Heart left ventricle (tissue), 16 donors: ENCODE measurements at regions not wholly inside any gene's neighbourhood (a gene's known extent, or its start where the extent isn't known, plus 50 kb on each side); places are given as distances from the start of the nearest gene placed in this dataset.
A peak's percentile ranks its signal among the peaks of the same experiment; 100 is the strongest.

Experiments
- ATAC-seq, 4 donors: fragments of 200-7000 bp; cut with Tn5 transposase; one replicate each; pipeline ENCODE4 v1.9.1; 2020 to 2022; ENCODE audit warnings: moderate library complexity in 4 of 4, mild to moderate bottlenecking in 3 of 4, moderate number of reproducible peaks in 1 of 4
- DNase-seq, 5 donors: peaks; one replicate each; pipeline ENCODE4 v3.0.0-alpha.2; 2020
- H3K27ac ChIP-seq, 12 donors: fragments of 200-600 bp; sonication (generic) in 4 of 12; one replicate each; pipeline versions ENCODE4 v1.5.0 to v1.8.0; 2016 to 2022; ENCODE audit warnings: mild to moderate bottlenecking in 2 of 12
- H3K27me3 ChIP-seq, 9 donors: fragments of 200-600 bp; sonication (generic) in 2 of 9; one replicate each; pipeline versions ENCODE4 v1.5.1 to v1.8.0; 2016 to 2022; ENCODE audit warnings: mild to moderate bottlenecking in 3 of 9
- H3K36me3 ChIP-seq, 9 donors: fragments of 200-600 bp; sonication (generic) in 2 of 9; one replicate each; pipeline versions ENCODE4 v1.5.0 to v1.8.0; 2018 to 2022; ENCODE audit warnings: mild to moderate bottlenecking in 2 of 9
- H3K4me1 ChIP-seq, 12 donors: fragments of 200-600 bp; sonication (generic) in 4 of 12; one replicate each; pipeline versions ENCODE4 v1.5.0 to v1.8.0; 2016 to 2022; ENCODE audit warnings: mild to moderate bottlenecking in 3 of 12
- H3K4me3 ChIP-seq, 12 donors: fragments of 200-600 bp; sonication (generic) in 4 of 12; one replicate each; pipeline versions ENCODE4 v1.5.0 to v1.8.0; 2017 to 2022; ENCODE audit warnings: mild to moderate bottlenecking in 9 of 12, moderate library complexity in 4 of 12
- H3K9me3 ChIP-seq, 12 donors: fragments of 200-600 bp; sonication (generic) in 4 of 12; one replicate each; pipeline versions ENCODE4 v1.5.0 to v1.8.0; 2016 to 2022; ENCODE audit warnings: mild to moderate bottlenecking in 1 of 12
- POLR2A ChIP-seq, 2 donors: fragments of 450-650 bp; IDR thresholded peaks; one replicate each; pipeline ENCODE4 v1.6.1; 2017; ENCODE audit warnings: antibody characterized with exemption in 2 of 2, mild to moderate bottlenecking in 2 of 2, moderate library complexity in 2 of 2
- WGBS, 4 donors: extraction: QIAGEN DNeasy Blood & Tissue Kit in 2 of 4; methylation state at CpG; one replicate each; pipeline versions ENCODE4 v1.1.5 to v1.1.7; 2013 to 2018; 5-methylcytosine and 5-hydroxymethylcytosine counted together
- intact Hi-C, 10 donors: fragments of 100-400 bp; cut with DNase I; formaldehyde crosslinking; loops; one replicate each; pipeline versions ENCODE4 v1.11.1 to v1.14.2; 2022
- TF ChIP-seq, protein P1 (sequence below), 12 donors: fragments of 200-600 bp; sonication (generic) in 4 of 12; IDR thresholded peaks; one replicate each; pipeline versions ENCODE4 v1.5.0 to v1.8.0; 2018 to 2022; ENCODE audit warnings: antibody characterized with exemption in 12 of 12, mild to moderate bottlenecking in 5 of 12
- donor health status: ischemic (EF 13 %, LVEDD 7.1; RV severe dilation, severe dysfunction).
- donor health status: healthy with polysubstance abuse.
- donor health status: DM: no; HTN: yes; CAD: no.
- donor health status: DM: no; HTN: no; CAD: no.
- donor health status: ischemic (EF 25% LVEDD 6.9; RV normal size, moderate dysfunction).
- donor health status: ischemic (EF 25% LVEDD 5.7; RV mildly dilated, moderate dysfunction).
- donor health status: healthy.
- donor health status: DM: yes; HTN: yes; CAD: no.
- donor health status: ischemic (EF 35%, LVEDD 5.7; RV mildly dilated, moderate dysfunction).
- donor health status: nonischemic (EF 11% LVEDD 7.7; RV severe dilation, severe dysfunction).
- donor health status: DM: yes; HTN: yes; CAD: no.
- donor health status: PGD.
- donor health status: ischemic (EF 29% LVEDD 5.4; RV normal size, mild dysfunction).
- donor health status: nonischemic (EF 23%, LVEDD 6.1; RV moderate dilation, normal function).

DNA sequence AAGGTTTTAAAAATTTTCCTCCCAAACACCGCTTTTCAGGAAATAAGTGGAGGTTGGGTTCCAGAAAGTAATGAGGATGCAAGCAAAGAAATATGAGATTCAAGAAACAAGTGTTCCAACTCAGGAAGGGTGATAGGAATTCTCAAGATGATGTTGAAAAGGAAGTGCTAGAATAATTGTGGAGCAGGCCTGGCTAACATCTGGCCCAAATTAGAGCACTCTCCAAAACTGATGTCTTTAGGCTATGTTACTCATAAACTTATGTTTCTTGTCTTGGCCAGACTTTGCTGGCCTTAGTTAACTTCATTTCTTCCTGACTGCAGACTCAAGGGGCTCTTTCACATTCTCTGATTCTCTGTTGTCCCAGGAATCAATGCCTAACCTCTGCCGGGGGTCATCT, 116.3 kb downstream of the TMTC3 start:
- H3K9me3 ChIP-seq, result no peaks in the 10 kb centered on the region
- intact Hi-C loops, result no loop called here
- no peaks in the 10 kb centered on the region for H3K36me3 ChIP-seq
- ATAC-seq, result no peak
- H3K27ac ChIP-seq, result no peak overlapping the region
- no peak for DNase-seq
- H3K27me3 ChIP-seq, result no peaks in the 10 kb centered on the region
- H3K4me3 ChIP-seq, result no peak overlapping the region
- 80 to 88% (median 86%) methylated on average over 2 of the region's 2 CpGs for WGBS, 4 donors
- TF ChIP-seq POLR2A (IDR thresholded peaks at IDR 0.05), result no peak
- TF ChIP-seq, protein P1, sequence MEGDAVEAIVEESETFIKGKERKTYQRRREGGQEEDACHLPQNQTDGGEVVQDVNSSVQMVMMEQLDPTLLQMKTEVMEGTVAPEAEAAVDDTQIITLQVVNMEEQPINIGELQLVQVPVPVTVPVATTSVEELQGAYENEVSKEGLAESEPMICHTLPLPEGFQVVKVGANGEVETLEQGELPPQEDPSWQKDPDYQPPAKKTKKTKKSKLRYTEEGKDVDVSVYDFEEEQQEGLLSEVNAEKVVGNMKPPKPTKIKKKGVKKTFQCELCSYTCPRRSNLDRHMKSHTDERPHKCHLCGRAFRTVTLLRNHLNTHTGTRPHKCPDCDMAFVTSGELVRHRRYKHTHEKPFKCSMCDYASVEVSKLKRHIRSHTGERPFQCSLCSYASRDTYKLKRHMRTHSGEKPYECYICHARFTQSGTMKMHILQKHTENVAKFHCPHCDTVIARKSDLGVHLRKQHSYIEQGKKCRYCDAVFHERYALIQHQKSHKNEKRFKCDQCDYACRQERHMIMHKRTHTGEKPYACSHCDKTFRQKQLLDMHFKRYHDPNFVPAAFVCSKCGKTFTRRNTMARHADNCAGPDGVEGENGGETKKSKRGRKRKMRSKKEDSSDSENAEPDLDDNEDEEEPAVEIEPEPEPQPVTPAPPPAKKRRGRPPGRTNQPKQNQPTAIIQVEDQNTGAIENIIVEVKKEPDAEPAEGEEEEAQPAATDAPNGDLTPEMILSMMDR (IDR thresholded peaks at IDR 0.05), result no peak
- H3K4me1 ChIP-seq, result no peaks in the 10 kb centered on the region

DNA sequence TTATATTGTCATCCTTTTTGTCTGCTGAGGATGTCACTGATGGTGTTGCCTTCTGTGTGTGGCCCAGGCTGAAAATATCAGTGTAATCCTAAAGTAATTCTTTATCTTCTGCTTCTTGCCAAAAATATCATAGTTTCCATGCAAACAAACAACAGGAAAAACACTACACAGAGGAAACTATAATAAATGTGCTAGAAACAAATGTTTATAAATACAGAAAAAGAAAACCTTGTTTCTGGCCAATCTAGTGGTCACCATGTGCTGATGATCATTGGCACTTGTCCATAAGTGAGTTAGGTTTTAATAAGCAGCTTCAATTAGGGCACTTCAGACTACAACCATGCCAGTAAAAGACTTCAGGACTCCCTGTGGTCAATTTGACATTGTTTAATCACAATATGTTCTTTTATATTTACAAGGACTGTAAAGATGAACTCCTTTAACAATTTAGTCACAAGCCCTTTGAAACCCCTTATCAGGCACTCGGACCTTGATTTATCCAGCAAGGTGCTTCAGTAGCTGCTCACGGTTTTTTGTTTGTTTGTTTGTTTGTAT, 124.8 kb downstream of the TMTC3 start:
- no peak overlapping the region for H3K4me3 ChIP-seq
- H3K27ac ChIP-seq, result peak overlapping the region in 1 of 12 donors; percentile 32
- TF ChIP-seq, protein P1 (IDR thresholded peaks at IDR 0.05), result no peak
- TF ChIP-seq POLR2A (IDR thresholded peaks at IDR 0.05), result no peak
- H3K27me3 ChIP-seq, result no peaks in the 10 kb centered on the region
- intact Hi-C loops, result no loop called here
- no peaks in the 10 kb centered on the region for H3K4me1 ChIP-seq
- ATAC-seq (no peak), DNase-seq (no peak)
- WGBS, 4 donors, result 73 to 85% (median 83%) methylated on average over 2 of the region's 2 CpGs
- H3K9me3 ChIP-seq, result no peaks in the 10 kb centered on the region
- no peaks in the 10 kb centered on the region for H3K36me3 ChIP-seq

DNA sequence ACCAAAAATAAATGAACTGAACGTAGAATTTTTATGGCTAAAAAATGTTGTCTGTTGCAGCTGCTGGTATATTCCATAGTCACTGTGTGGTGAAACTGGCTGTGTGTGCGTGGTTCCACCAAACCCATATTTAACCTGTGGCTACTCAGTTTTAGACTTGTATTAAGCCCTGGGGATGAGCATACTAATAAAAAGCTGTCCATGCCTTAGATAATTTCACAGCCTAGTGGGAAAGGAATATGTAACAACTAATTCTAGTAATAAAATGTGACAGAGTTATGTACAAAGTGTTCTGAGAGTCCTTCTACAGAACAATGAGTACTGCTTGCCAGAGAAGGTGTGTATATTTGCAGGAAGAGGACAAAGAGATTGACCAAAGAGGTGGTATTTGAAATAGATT, 125.5 kb downstream of the TMTC3 start:
- WGBS, 4 donors, result 77 to 89% (median 87%) methylated on average over 2 of the region's 2 CpGs

DNA sequence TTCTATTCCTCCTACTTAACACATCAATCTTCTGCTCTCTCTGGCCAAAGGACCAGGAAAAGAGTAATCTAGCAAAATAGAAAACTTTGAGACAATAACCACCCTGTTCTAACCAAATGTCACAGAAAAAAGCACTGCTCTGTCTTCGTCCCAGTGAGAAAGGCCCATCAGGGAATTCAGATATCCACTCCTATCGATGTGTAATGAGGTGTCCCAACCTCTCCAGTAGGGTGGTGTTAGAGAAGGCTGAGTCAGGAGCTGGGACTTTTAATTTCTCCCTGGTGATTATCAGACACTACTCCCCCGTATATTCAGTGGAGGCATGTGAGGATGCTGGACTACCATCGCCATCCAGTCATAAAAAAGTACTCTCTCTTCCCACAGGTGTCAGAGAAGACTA, 130.3 kb downstream of the TMTC3 start:
- TF ChIP-seq, protein P1 (IDR thresholded peaks at IDR 0.05), result no peak
- TF ChIP-seq POLR2A (IDR thresholded peaks at IDR 0.05), result no peak
- peaks cover 0 to 6% (median 0%) of the 10 kb centered on the region in 12 donors for H3K9me3 ChIP-seq
- no peak overlapping the region for H3K4me3 ChIP-seq
- H3K27ac ChIP-seq, result no peak overlapping the region
- no peak for ATAC-seq
- H3K36me3 ChIP-seq, result no peaks in the 10 kb centered on the region
- intact Hi-C loops, result no loop called here
- H3K4me1 ChIP-seq, result no peaks in the 10 kb centered on the region
- 78 to 83% (median 81%) methylated on average over 4 of the region's 4 CpGs for WGBS, 4 donors
- H3K27me3 ChIP-seq, result no peaks in the 10 kb centered on the region
- no peak for DNase-seq

More for the DNA sequence above, 125.5 kb downstream of the TMTC3 start:
- intact Hi-C loops, result no loop called here
- H3K36me3 ChIP-seq, result no peaks in the 10 kb centered on the region
- H3K4me1 ChIP-seq, result no peaks in the 10 kb centered on the region
- H3K4me3 ChIP-seq, result no peak overlapping the region
- no peaks in the 10 kb centered on the region for H3K27me3 ChIP-seq
- TF ChIP-seq, protein P1 (IDR thresholded peaks at IDR 0.05), result no peak
- no peak for TF ChIP-seq POLR2A (IDR thresholded peaks at IDR 0.05)
- ATAC-seq, result no peak
- peak overlapping the region in 1 of 12 donors; percentile 32 for H3K27ac ChIP-seq
- no peaks in the 10 kb centered on the region for H3K9me3 ChIP-seq
- DNase-seq, result no peak
